ENCODE measurements at regions not wholly inside any gene's neighbourhood (a gene's known extent, or its start where the extent isn't known, plus 50 kb on each side); places are given as distances from the start of the nearest gene placed in this dataset.
A peak's percentile ranks its signal among the peaks of the same experiment; 100 is the strongest.

DNA sequence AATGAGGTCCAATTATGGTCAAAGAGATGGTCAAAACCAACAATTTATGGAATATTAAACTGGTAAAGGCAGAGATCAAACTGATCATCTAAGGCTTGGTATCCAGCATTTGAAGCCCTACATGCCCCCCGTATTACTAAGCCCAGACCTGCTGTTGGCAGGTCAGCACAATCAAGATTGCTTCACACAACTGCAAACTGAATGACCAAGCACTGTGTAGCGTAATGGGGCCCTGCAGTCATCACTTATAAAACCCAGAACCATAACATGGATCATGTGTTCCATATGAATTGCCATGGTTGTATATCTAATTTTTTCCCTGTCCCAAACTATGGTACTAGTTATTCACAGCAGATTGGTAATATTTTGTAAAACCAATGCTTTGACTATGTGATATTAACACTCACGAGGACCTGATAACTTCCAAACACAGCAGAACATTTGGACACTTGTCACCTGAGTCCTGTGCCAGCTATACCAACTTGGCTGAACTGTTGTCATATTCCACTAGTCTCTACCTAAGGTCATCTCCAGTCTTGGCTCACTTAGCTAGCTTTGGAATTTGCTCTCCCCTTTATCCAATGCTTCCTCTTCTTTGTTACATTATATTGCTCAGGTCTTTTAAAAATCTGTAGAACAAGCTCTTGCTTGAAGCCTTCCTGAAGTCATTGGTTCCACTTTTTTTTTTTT lies 81.7 kb upstream of the HMHB1 start:
- DNase-seq (ENCODE audit: low read depth) = no peak

DNA sequence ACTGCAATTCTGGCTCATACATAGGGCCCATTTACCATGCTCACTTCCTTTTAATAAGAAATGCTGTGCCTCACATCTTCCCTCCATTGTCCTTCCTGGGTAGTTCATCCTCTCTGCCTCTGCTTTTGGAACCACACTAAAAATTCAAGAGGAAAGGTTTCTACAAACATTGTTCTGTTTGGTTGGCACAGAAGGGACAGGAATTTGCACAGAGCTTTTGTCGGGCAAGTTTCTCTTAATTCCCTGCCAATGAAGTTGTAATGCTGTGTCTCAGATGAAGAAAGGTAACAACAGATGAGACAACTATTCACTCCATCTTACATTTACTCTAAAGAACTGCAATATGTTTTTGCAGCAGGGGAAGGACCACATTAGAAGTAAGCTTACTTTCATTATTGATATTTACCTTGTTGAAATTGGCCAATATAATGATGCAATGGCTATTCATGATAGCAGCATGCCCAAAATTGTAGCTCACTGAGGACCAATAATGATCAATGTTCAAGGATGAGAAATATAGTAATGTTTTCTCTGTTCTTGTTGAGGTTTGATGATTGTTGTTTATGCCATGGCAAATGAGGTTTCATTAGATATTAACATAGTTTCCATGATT lies 82.5 kb upstream of the HMHB1 start:
- no peak for DNase-seq (ENCODE audit: low read depth)

DNA sequence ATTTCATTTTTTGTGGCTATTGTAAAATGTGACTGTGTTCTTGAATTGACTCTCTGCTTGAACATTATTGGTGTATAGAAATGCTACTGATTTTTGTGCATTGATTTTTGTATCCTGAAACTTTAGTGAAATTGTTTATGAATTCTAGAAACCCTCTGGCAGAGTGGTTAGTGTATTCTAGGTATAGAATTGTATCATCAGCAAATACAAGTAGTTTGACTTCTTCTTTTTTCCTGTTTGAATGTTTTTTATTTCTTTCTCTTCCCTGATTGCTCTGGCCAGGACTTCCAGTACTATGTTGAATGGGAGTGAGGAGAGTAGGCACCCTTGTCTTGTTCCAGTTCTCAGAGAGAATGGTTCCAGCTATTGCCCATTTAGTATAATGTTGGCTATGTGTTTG lies 88.8 kb upstream of the HMHB1 start:
- no peak for DNase-seq (ENCODE audit: low read depth)

DNA sequence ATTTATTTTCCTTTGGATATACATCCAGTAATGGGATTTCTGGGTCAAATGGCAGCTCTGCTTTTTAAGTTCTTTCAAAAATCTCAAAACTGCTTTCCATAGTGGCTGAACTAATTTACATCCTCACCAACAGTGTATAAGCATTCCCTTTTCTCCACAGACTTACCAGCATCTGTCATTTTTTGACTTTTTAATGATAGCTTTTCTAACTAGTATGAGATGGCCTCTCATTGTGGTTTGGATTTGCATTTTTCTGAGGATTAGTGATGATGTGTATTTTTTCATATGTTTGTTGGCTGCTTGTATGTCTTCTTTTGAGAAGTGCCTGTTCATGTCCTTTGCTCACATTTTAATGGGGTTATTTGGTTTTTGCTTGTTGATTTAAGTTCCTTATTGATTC lies 90.0 kb upstream of the HMHB1 start:
- no peak for DNase-seq (ENCODE audit: low read depth)

DNA sequence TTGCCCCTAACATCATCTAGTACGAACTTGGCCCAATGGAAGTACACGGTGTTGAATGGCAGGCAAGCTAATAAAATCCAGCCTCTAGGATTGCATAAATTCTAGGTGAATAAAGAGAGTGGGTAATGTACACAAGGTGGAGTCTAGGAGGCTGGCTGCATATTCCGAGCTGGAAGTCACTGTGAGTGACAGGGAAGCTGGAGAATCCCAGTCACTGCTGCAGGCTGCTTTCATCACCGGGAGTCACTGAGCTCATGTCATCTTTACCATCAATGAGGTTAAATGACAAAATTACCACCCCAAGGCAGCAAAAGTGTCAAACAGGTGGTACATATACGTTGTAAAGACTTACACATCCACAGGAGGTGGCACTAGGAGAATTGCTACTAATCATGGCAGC lies 91.3 kb upstream of the HMHB1 start:
- DNase-seq (ENCODE audit: low read depth) = no peak

DNA sequence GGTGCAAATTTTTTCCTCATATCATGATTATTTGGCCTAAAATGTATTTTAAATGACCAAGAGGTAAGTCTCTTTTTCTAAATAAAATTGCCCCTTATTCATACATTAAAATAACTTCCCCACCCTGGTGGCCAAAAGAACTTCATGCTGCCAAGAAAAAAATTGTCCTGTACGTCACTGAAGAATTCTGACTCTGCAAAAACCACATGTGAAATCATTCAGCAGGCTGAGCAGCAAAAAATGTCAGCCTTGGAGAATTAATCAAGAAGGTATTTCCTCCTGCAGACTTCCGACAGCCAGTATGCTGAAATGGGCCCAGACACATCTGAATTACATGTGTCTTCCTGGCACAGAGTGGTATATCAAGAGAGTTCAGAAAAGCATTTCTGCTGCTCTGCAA lies 94.6 kb upstream of the HMHB1 start:
- peak; percentile 77 for DNase-seq (ENCODE audit: low read depth)

DNA sequence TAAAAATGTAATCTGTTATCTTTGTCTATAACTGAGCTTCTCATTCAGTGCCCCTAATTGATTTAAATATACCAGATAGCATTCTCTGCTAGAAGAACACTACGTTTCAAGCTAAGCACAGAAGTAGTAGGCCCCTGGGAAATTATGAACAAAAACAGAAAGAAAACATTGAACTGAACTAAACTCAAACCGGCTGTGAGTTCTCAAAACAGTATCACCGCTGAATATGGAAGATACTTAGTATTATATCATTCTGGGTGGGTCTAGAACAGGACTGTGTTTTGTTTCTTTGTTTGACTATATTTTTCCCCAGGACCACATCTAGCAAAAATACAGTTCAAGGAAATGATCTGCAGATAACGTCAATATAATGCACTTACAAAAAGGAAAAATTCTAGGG lies 95.1 kb upstream of the HMHB1 start:
- no peak for DNase-seq (ENCODE audit: low read depth)

DNA sequence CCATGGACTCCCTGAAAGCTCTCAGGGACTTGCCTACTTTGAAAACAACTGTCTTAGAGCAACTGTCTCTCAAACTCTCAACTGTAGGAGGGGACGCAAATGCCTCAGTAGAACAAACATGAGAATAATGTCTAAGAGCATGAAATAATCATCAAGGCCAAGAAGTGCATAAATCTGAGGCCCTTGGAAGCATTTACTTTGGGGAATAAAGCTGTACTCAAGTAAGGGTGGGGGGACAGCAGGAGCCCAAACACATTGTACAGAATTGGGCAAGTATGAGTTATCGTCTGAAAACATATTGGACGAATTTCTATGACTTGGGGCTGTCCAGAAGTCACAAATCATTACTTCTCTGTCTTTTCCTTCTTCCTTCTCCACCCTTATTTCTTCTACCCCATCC lies 96.3 kb upstream of the HMHB1 start:
- no peak for DNase-seq (ENCODE audit: low read depth)

DNA sequence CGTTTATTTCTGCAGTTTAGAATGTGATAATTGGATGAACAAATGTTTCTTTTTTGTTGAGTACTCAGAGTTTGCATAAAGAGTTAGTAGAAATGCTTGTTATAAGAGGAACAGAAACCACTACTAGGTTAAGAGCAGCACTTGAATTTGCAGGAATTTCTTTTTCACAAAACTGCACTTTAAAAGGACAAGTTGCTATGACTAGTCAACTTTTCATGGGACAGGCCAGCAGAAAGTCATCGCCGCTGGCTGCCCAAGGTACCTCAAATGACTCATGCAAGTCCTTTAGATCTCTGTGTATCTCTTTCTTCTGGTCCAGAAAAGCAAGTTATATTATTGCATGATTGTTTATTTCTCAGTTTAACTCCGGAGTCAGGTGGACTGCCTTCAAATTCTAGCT lies 97.3 kb upstream of the HMHB1 start:
- DNase-seq (ENCODE audit: low read depth) = no peak

DNA sequence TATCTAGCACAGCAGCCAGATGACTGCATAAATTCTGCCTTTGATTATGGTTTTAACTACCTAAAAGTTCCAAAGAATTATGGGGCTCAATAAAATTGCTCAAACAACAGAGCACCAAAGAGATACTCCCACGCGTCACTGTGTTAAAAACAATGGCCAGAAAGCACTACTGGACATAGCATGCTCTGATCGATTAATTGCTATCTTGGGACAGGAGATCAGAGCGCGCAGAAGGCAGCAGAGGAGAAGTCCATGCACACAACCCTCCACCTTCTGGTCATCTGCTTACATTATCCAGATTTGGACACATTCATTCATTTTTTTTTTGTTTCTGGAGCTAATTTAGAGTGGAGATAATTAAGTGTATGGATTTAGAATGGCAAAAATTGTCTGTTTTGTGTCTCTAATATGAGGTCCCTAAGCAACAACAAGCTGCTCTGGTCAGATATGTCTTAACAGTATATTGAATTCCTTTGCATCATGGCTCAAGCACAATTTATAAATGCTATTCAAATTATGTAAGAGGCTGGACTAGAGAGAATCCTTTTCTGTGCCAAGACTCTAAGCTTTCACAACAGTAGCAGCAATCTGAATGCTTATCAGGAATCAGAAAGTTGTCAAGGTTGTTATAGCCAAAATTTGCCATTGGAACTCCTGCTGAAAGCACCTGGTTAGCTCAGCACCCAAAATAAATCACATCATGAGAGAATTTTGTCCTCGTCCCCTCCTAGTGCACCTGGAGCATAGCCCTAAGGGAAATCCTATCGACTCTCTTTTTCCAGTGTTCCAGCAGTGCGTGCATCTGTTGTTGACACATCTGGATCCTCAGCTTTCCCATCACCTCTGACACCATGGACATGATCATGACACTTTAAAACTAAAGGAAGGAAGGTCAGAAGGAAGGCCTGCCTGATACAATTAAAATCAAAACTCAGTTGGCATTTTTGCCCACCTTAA lies 98.6 kb upstream of the HMHB1 start:
- no peak for DNase-seq (ENCODE audit: low read depth)

DNA sequence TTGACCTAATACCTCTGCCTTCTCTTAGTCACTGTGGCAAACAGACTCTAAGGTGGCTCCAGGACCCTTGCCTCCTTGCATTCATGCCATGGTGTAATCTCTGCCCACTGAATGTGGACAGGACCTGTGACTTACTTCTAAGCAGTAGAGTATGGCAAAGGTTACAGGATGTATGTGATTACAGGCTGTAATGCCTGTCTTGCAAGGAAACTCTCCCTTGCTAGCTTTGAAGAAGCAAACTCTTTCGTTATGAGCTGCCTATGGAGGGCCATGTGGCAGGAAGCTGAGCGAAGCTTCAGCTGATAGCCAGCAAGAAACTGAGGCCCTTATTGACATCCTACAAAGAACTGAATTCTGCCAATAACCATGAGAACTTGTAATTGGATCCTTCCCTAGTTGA lies 103.3 kb upstream of the HMHB1 start:
- DNase-seq (ENCODE audit: low read depth) = no peak

DNA sequence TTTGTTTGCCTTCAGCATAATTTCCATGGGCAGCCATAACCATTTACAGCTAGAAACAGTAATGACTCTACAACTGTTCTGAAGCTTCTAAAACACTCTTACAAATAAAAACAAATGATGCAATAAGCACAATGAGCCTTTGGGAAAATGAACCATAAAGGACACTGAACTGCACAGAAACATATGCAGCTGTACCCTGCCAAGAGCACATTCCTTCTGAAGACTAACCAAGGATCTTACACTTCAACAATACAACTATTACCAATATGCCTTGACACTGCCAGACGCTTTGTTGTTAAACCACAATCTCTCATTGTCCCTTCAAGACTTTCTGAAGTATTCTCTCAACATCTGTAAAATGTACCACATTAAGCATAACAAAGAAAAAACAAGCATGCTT lies 104.2 kb upstream of the HMHB1 start:
- no peak for DNase-seq (ENCODE audit: low read depth)

DNA sequence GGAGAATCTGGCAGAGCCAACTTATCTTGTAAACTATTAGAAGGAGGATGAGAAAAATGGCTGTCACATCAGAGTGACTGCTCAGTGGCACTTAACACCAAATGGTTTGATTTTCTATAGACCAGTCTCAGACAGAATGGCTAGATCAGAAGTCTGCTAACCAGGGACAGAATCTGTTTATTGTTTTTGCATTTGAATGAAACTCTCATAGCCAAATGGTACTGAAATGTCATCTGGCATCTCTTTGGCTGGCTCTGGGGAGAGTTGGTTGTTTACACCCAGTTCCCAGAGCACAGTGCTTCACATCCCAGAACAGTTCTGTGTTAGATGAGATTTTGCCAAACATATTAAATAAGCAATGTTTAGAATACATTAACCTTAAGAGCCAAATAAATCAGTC lies 106.6 kb upstream of the HMHB1 start:
- no peak for DNase-seq (ENCODE audit: low read depth)

DNA sequence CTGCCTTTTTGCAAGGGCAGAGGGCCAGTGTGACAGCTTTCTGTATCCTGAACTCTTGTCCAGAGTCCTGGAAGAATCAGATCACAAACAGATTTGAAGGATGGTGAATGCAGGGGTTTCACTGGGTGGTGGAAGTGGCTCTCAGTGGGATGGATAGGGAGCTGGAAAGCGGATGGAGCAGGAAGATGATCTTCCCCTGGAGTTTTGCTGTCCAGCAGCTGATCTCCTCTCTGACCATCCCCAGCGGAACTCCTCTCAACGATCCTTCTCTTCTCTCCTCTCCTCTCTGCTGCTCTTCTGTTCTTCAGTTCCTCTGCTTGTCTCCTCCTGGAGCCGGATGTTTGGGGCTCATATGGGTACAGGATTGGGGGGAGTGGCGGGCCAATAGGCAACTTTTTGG lies 108.3 kb upstream of the HMHB1 start:
- DNase-seq (ENCODE audit: low read depth) = no peak

DNA sequence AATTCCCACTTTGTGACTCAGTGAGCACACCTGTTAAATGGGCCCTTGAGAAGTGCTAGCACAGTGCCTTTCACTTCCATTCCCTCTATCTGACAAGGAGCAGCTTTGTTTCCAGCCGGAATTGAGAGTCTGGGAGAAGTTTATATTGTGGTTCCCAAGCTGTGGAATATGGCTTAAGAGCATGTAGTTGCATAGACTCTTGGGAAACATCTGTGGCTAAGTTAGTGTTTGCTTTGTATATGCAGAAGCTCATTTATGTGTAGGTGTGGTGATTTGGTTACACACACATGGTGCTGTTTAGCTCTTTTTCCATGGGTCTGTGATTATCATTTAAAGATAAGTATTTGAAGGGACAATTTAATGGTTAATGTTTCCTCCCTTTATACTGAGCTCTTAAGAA lies 110.5 kb upstream of the HMHB1 start:
- no peak for DNase-seq (ENCODE audit: low read depth)

DNA sequence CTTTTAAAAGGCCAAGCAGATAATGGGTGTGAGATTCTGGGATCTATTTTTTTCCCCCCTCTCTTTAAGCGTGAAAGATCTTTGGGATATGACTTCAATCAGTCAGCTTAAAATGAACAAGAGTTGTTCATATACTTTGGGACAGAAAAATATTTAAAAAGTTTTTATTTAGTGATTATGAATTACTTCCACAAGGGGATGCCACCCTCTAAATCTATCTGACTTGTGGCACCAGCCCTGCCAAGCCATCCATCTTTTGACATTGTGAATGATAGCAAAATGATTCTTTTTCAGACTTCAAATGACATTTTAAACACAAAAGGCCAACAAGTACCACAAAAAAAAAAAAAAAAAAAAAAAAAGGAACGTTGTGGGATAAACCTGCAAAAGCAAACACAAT lies 111.0 kb upstream of the HMHB1 start:
- no peak for DNase-seq (ENCODE audit: low read depth)

DNA sequence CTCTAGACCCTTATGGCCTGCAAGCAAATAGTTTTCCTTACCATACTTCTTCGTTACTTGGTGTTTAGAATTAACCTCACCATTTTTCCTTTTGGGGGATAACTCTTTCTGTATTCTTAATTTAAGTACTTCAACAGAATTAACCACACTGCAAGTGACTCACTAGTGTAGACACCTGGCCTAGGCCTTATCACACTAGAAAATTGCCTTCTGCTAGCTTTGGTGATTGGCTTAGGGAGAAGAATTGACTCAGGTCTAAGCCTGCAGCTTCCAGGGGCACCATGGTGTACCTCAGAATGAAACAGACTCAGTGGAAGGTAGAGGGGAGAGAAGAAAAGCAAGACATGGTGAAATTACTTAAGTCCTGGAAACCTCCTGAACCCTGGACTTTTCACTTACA lies 112.8 kb upstream of the HMHB1 start:
- DNase-seq (ENCODE audit: low read depth) = no peak

DNA sequence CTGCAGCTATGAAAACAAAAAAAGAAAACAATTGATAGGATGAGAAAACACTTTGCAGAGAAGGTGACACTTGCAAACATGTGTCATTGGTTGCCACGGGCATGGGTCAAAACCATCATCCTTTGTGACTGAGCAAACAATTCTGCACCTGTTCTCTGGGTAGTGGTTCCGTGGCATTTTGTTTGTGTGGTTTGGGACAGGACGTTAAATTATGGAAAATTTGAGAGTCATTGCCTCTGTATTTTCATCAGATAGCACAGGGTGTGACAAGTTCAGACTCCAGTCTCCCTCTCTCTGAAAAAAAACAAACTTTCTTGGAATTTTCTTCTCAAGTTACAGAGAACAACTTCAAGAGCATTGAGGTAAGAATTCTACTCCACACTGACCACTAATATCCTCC lies 113.4 kb upstream of the HMHB1 start:
- no peak for DNase-seq (ENCODE audit: low read depth)

DNA sequence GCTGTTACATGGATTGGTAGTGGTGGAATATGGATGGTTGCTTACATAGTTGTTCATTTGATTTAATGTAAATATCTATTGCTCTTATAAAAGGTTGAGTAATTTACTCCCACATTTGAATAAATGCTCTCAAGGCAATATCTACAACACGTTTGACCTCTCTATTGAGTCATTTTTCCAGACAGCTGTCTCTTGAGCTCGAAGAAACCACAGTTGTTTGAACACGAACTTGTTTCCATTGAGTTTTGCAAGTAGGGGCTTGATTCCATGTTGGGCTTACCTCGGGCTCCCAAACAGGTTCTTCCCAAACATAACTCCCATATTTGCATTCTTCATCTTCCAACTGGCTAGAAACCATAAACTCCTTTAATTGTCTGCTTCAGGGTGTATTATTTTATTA lies 115.0 kb upstream of the HMHB1 start:
- no peak for DNase-seq (ENCODE audit: low read depth)

DNA sequence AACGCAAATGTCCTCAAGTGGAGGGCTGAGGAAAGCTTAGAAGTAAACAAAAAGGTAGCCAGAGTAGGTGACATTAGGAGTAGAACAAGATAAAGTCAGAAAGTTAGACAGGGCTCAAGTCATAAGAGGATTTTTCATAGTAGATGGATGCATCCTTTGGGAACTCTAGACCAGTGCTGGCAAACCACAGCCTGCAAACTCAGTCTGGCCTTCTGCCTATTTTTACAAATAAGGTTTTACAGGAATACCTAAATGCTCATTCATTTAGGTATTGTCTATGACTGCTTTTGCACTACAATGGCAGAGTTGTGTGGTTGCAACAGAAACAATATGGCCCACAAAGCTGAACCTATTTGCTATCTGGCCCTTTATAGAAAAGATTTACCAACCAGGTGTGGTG lies 116.0 kb upstream of the HMHB1 start:
- DNase-seq (ENCODE audit: low read depth) = no peak

DNA sequence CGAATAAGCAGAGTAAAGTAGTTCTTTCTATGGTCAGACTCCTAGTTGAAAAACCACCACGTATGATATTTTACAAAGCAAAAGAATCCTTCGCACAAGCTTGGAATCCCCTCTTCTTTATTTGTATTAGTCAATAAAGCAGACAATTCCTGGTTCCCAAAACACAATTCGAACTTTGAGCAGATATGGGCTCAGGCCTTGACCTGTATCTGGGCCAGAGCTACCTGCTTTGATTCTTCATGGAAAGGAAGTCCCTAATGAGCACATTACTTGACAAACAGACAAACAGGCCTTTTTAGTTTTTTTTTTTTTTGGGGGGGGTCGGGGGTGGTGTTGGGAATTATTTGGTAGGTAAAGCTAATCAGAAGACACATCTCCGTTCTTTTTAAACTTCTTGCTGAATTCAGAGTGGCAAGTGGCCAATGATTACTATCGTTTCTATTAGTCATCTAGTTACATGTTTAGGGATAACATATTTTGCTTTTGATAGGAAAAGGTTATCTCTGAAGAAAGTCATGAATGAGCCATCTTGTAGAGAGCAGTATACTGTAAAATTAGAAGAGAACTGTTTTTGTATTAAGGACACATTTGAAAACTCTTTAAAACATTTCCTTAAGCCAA lies 116.6 kb upstream of the HMHB1 start:
- DNase-seq (ENCODE audit: low read depth) = no peak

DNA sequence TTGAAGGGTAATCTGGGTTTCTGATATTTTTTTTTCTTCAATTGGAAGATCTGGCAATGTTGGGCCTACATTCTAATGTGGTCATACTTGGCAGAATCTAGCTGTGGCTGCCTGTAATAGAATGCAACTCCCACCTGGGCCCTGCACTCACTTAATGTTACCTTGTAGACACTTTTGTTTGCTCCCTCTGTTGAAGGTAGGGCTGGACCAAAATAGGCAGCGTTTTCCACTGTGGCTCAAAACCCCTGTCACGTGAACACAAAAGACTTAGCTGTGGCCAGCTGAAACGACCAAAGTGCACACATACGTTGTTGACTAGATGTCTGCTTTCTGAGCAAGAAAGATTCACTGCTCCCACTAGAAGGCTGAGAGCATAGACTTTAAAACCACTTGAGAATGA lies 117.6 kb upstream of the HMHB1 start:
- no peak for DNase-seq (ENCODE audit: low read depth)
